HG03064 (cell line): ENCODE measurements at regions not wholly inside any gene's neighbourhood (a gene's known extent, or its start where the extent isn't known, plus 50 kb on each side); places are given as distances from the start of the nearest gene placed in this dataset.
"Not testable (repeated sequence)": the region's sequence is repeated elsewhere in the genome, so short reads cannot be mapped to it uniquely, and the experiment has no call there.

Source experiments
- ATAC-seq: cut with Tn5 transposase; IDR thresholded peaks from one replicate; pipeline ENCODE4 v1.9.1; 2021; ENCODE audit warnings: low read depth; ENCODE audit not compliant: unreplicated experiment

GRCh38 chr6:90894285-90895130 lies 307.6 kb upstream of the MAP3K7 start:
- ATAC-seq: no peak

- no peak for ATAC-seq
Measured at GRCh38 chr6:90893400-90893799, 306.5 kb upstream of the MAP3K7 start.

GRCh38 chr6:90892271-90892670 lies 305.4 kb upstream of the MAP3K7 start:
- no peak for ATAC-seq

GRCh38 chr6:90891355-90891754 lies 304.5 kb upstream of the MAP3K7 start:
- ATAC-seq: no peak

- no peak for ATAC-seq
Measured at GRCh38 chr6:90890683-90891330, 303.9 kb upstream of the MAP3K7 start.

GRCh38 chr6:90887764-90888163 lies 300.9 kb upstream of the MAP3K7 start:
- ATAC-seq: no peak

GRCh38 chr6:90885611-90886056 lies 298.8 kb upstream of the MAP3K7 start:
- no peak for ATAC-seq

GRCh38 chr6:90885137-90885536 lies 298.3 kb upstream of the MAP3K7 start:
- not testable (repeated sequence) for ATAC-seq

- ATAC-seq: no peak
Measured at GRCh38 chr6:90877616-90878015, 290.7 kb upstream of the MAP3K7 start.

- ATAC-seq: no peak
Measured at GRCh38 chr6:90874931-90875330, 288.1 kb upstream of the MAP3K7 start.

- no peak for ATAC-seq
Measured at GRCh38 chr6:90872981-90873380, 286.1 kb upstream of the MAP3K7 start.

- no peak for ATAC-seq
Measured at GRCh38 chr6:90870561-90870960, 283.7 kb upstream of the MAP3K7 start.

- no peak for ATAC-seq
Measured at GRCh38 chr6:90868656-90869055, 281.8 kb upstream of the MAP3K7 start.

GRCh38 chr6:90868256-90868655 lies 281.4 kb upstream of the MAP3K7 start:
- ATAC-seq: no peak

GRCh38 chr6:90865513-90865912 lies 278.6 kb upstream of the MAP3K7 start:
- ATAC-seq: no peak

GRCh38 chr6:90863043-90863442 lies 276.2 kb upstream of the MAP3K7 start:
- ATAC-seq: no peak

GRCh38 chr6:90860822-90861601 lies 274.1 kb upstream of the MAP3K7 start:
- no peak for ATAC-seq

- no peak for ATAC-seq
Measured at GRCh38 chr6:90859612-90860011, 272.7 kb upstream of the MAP3K7 start.

GRCh38 chr6:90859056-90859455 lies 272.2 kb upstream of the MAP3K7 start:
- ATAC-seq: no peak

- ATAC-seq: no peak
Measured at GRCh38 chr6:90849686-90850085, 262.8 kb upstream of the MAP3K7 start.

- ATAC-seq: no peak
Measured at GRCh38 chr6:90846824-90847223, 260.0 kb upstream of the MAP3K7 start.
